ENCODE measurements at regions not wholly inside any gene's neighbourhood (a gene's known extent, or its start where the extent isn't known, plus 50 kb on each side); places are given as distances from the start of the nearest gene placed in this dataset.

GRCh38 chr16:18024611-18025010 is 311.9 kb downstream of the NPIPA8 start:
- TF ChIP-seq ZNF169 (tag by site-specific recombination; IDR thresholded peaks at IDR 0.05) (no peak), ZNF580 (tag by site-specific recombination; IDR thresholded peaks at IDR 0.05) (no peak), ZNF23 (tag by site-specific recombination; IDR thresholded peaks at IDR 0.05; ENCODE audit: borderline replicate concordance) (no peak), ZNF626 (tag by site-specific recombination; IDR thresholded peaks at IDR 0.05) (no peak), ZNF544 (tag by site-specific recombination; IDR thresholded peaks at IDR 0.05) (no peak), ZNF211 (tag by site-specific recombination; IDR thresholded peaks at IDR 0.05; ENCODE audit: low read depth) (no peak), ZNF433 (tag by site-specific recombination; IDR thresholded peaks at IDR 0.05; ENCODE audit: low read depth) (no peak), KLF9 (tag by site-specific recombination; IDR thresholded peaks at IDR 0.05; ENCODE audit: low read depth) (no peak), BCL11B (tag by site-specific recombination; IDR thresholded peaks at IDR 0.05; ENCODE audit: low read depth) (no peak), MZF1 (tag by site-specific recombination; IDR thresholded peaks at IDR 0.05; ENCODE audit: borderline replicate concordance) (no peak), ZNF155 (tag by site-specific recombination; IDR thresholded peaks at IDR 0.05) (no peak), ZNF664 (tag by site-specific recombination; IDR thresholded peaks at IDR 0.05) (no peak)
- Histone ChIP-seq H3K36me3 (ENCODE audit: control insufficient read depth in 2 of 2, insufficient read depth in 1 of 2, low read length in 2 of 2) (no peaks in the 10 kb centered on the region), H3K4me3 (ENCODE audit: low read depth, low read length) (no peak overlapping the region), H3K27ac (ENCODE audit: extremely low read depth, low read depth, low read length) (no peak overlapping the region), H3K4me1 (ENCODE audit: control insufficient read depth, insufficient read depth, low read length) (no peaks in the 10 kb centered on the region), H3K9me3 (ENCODE audit: control insufficient read depth, insufficient read depth, low read depth, low read length) (no peaks in the 10 kb centered on the region)
- ChIA-PET POLR2A (no interaction called here), CTCF (no interaction called here)

GRCh38 chr16:18018376-18018775 is 318.2 kb downstream of the NPIPA8 start:
- Histone ChIP-seq H3K4me3 (ENCODE audit: low read depth, low read length) (no peak overlapping the region), H3K4me1 (ENCODE audit: control insufficient read depth, insufficient read depth, low read length) (no peaks in the 10 kb centered on the region), H3K9me3 (ENCODE audit: control insufficient read depth, insufficient read depth, low read depth, low read length) (no peaks in the 10 kb centered on the region), H3K36me3 (ENCODE audit: control insufficient read depth in 2 of 2, insufficient read depth in 1 of 2, low read length in 2 of 2) (no peaks in the 10 kb centered on the region), H3K27ac (ENCODE audit: extremely low read depth, low read depth, low read length) (no peak overlapping the region)
- no peak for TF ChIP-seq ZBTB48 (tag by site-specific recombination; IDR thresholded peaks at IDR 0.05)
- no peak for TF ChIP-seq ZNF214 (tag by site-specific recombination; IDR thresholded peaks at IDR 0.05; ENCODE audit: borderline replicate concordance)
- TF ChIP-seq ATF2 (tag by site-specific recombination; IDR thresholded peaks at IDR 0.05; ENCODE audit: low read depth): no peak
- TF ChIP-seq ZNF266 (tag by site-specific recombination; IDR thresholded peaks at IDR 0.05; ENCODE audit: low read depth): no peak
- TF ChIP-seq ZXDB (tag by site-specific recombination; IDR thresholded peaks at IDR 0.05): no peak
- TF ChIP-seq ZNF521 (tag by site-specific recombination; IDR thresholded peaks at IDR 0.05): no peak
- no peak for TF ChIP-seq OVOL3 (tag by site-specific recombination; IDR thresholded peaks at IDR 0.05)
- TF ChIP-seq ZNF202 (tag by site-specific recombination; IDR thresholded peaks at IDR 0.05; ENCODE audit: borderline replicate concordance): no peak
- TF ChIP-seq ZNF221 (tag by site-specific recombination; IDR thresholded peaks at IDR 0.05; ENCODE audit: borderline replicate concordance): no peak
- no peak for TF ChIP-seq ZSCAN18 (tag by site-specific recombination; IDR thresholded peaks at IDR 0.05)
- CTCF ChIA-PET: interaction anchor here (0.7 kb wide), 1 partner anchor 22 kb away, joined by 4 read pairs; no protein-coding TSS in a partner anchor
- POLR2A ChIA-PET: no interaction called here
